Osteoblast (primary cell): ENCODE measurements at regions not wholly inside any gene's neighbourhood (a gene's known extent, or its start where the extent isn't known, plus 50 kb on each side); places are given as distances from the start of the nearest gene placed in this dataset.
A peak's percentile ranks its signal among the peaks of the same experiment; 100 is the strongest.
"Not testable (repeated sequence)": the region's sequence is repeated elsewhere in the genome, so short reads cannot be mapped to it uniquely, and the experiment has no call there.

Source experiments
- DNase-seq: peaks from one replicate; pipeline ENCODE4 v3.0.0; 2011; ENCODE audit warnings: low spot score, mixed read lengths; ENCODE audit not compliant: insufficient read length; ENCODE audit errors: missing footprints
- H2AFZ ChIP-seq: 2 replicates; pipeline ENCODE4 v1.6.0; 2011; ENCODE audit warnings: mild to moderate bottlenecking, low read length
- H3K27ac ChIP-seq: 2 replicates; pipeline ENCODE4 v1.5.1; 2011; ENCODE audit warnings: mild to moderate bottlenecking, low read depth, low read length, moderate library complexity
- H3K27me3 ChIP-seq: 2 replicates; pipeline ENCODE4 v1.6.0; 2012; ENCODE audit warnings: mild to moderate bottlenecking, control low read depth, inconsistent platforms, low read length, moderate library complexity; ENCODE audit not compliant: insufficient read depth
- H3K36me3 ChIP-seq: 2 replicates; pipeline ENCODE4 v1.5.1; 2011; ENCODE audit warnings: mild to moderate bottlenecking, low read length, control low read depth, moderate library complexity; ENCODE audit not compliant: insufficient read depth
- H3K4me1 ChIP-seq: 2 replicates; pipeline ENCODE4 v1.5.1; 2011; ENCODE audit warnings: mild to moderate bottlenecking, low read length, control low read depth, moderate library complexity; ENCODE audit not compliant: insufficient read depth
- H3K4me2 ChIP-seq: 2 replicates; pipeline ENCODE4 v1.6.0; 2011; ENCODE audit warnings: mild to moderate bottlenecking, low read length; ENCODE audit not compliant: insufficient read depth
- H3K4me3 ChIP-seq: fragments of 200-600 bp; sonication (generic); 3 replicates; pipeline ENCODE4 v1.5.1; 2012; ENCODE audit warnings: mild to moderate bottlenecking, low read length, inconsistent platforms; ENCODE audit not compliant: insufficient read depth
- H3K79me2 ChIP-seq: 2 replicates; pipeline ENCODE4 v1.6.0; 2012; ENCODE audit warnings: mild to moderate bottlenecking, low read length, control low read depth, inconsistent platforms; ENCODE audit not compliant: insufficient read depth
- H3K9me3 ChIP-seq: 2 replicates; pipeline ENCODE4 v1.5.1; 2011; ENCODE audit warnings: low read depth, low read length, control low read depth
- H4K20me1 ChIP-seq: 2 replicates; pipeline ENCODE4 v1.6.0; 2012; ENCODE audit warnings: mild to moderate bottlenecking, low read length, control low read depth; ENCODE audit not compliant: insufficient read depth
- TF ChIP-seq, protein P1 (sequence below): IDR thresholded peaks from 2 replicates; pipeline ENCODE4 v1.5.1; 2011; ENCODE audit warnings: mild to moderate bottlenecking, low read depth, low read length, moderate library complexity; ENCODE audit errors: extremely low read depth

DNA sequence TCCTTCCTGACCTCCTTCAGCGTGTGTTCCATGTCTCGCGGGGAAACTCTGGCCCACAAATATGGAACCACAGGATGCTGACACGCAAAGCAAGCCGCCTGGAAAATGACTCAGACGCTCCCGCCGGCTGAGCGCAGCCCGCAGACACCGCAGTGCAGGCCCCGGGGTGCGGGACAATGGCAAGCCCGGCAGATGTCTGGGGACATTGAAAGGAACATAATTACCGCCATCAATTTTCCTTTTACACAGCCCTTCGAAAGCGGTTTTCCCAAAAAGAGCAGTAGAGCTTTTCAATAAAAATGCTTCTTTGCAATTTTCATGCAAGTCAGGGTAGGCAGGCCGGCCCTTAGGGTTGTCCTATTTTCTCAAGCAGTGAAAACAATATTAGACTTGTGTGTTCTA, 159.2 kb upstream of the SH3BP4 start:
- H4K20me1 ChIP-seq = no peaks in the 10 kb centered on the region
- H2AFZ ChIP-seq = no peak overlapping the region
- H3K9me3 ChIP-seq = no peaks in the 10 kb centered on the region
- TF ChIP-seq, protein P1, sequence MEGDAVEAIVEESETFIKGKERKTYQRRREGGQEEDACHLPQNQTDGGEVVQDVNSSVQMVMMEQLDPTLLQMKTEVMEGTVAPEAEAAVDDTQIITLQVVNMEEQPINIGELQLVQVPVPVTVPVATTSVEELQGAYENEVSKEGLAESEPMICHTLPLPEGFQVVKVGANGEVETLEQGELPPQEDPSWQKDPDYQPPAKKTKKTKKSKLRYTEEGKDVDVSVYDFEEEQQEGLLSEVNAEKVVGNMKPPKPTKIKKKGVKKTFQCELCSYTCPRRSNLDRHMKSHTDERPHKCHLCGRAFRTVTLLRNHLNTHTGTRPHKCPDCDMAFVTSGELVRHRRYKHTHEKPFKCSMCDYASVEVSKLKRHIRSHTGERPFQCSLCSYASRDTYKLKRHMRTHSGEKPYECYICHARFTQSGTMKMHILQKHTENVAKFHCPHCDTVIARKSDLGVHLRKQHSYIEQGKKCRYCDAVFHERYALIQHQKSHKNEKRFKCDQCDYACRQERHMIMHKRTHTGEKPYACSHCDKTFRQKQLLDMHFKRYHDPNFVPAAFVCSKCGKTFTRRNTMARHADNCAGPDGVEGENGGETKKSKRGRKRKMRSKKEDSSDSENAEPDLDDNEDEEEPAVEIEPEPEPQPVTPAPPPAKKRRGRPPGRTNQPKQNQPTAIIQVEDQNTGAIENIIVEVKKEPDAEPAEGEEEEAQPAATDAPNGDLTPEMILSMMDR = no peak
- H3K79me2 ChIP-seq = no peaks in the 10 kb centered on the region
- peak overlapping the region; percentile 55 for H3K27ac ChIP-seq
- no peaks in the 10 kb centered on the region for H3K36me3 ChIP-seq
- no peaks in the 10 kb centered on the region for H3K27me3 ChIP-seq
- H3K4me3 ChIP-seq = peak overlapping the region; percentile 38
- peaks cover 23% of the 10 kb centered on the region for H3K4me1 ChIP-seq
- peak overlapping the region; percentile 34 for H3K4me2 ChIP-seq
- peak; percentile 95 for DNase-seq

- H3K9me3 ChIP-seq, H3K79me2 ChIP-seq, H3K36me3 ChIP-seq, H3K27me3 ChIP-seq, DNase-seq, H4K20me1 ChIP-seq: not testable (repeated sequence)
- H2AFZ ChIP-seq = peak overlapping the region; percentile 6
- H3K4me3 ChIP-seq = peak overlapping the region; percentile 38
- peak overlapping the region; percentile 55 for H3K27ac ChIP-seq
- peaks cover 23% of the 10 kb centered on the region for H3K4me1 ChIP-seq
- H3K4me2 ChIP-seq = peak overlapping the region; percentile 34
Measured at GRCh38 chr2:234792096-234792495, 159.7 kb upstream of the SH3BP4 start.

- H3K4me3 ChIP-seq = no peak overlapping the region
- H4K20me1 ChIP-seq = no peaks in the 10 kb centered on the region
- H3K79me2 ChIP-seq = no peaks in the 10 kb centered on the region
- no peak overlapping the region for H3K27ac ChIP-seq
- H3K4me2 ChIP-seq = no peak overlapping the region
- TF ChIP-seq, protein P1 = no peak
- DNase-seq = no peak
- H3K4me1 ChIP-seq = peaks cover 20% of the 10 kb centered on the region
- no peaks in the 10 kb centered on the region for H3K36me3 ChIP-seq
- no peak overlapping the region for H2AFZ ChIP-seq
- no peaks in the 10 kb centered on the region for H3K9me3 ChIP-seq
- H3K27me3 ChIP-seq = no peaks in the 10 kb centered on the region
Measured at GRCh38 chr2:234790380-234790779, 161.4 kb upstream of the SH3BP4 start.

- Histone ChIP-seq H3K36me3 (no peaks in the 10 kb centered on the region), H3K27ac (no peak overlapping the region), H3K27me3 (no peaks in the 10 kb centered on the region), H3K4me2 (no peak overlapping the region), H4K20me1 (no peaks in the 10 kb centered on the region), H3K79me2 (no peaks in the 10 kb centered on the region), H3K9me3 (no peaks in the 10 kb centered on the region), H2AFZ (no peak overlapping the region), H3K4me1 (peaks cover 14% of the 10 kb centered on the region), H3K4me3 (no peak overlapping the region)
- no peak for DNase-seq
- TF ChIP-seq, protein P1 = no peak
Measured at GRCh38 chr2:234789556-234790325, 162.1 kb upstream of the SH3BP4 start.
